SK-N-SH (cell line): ENCODE measurements at regions not wholly inside any gene's neighbourhood (a gene's known extent, or its start where the extent isn't known, plus 50 kb on each side); places are given as distances from the start of the nearest gene placed in this dataset.

ENCODE experiments used
- CTCF ChIA-PET: fragments of 300-600, 350-600 bp; formaldehyde crosslinking; extraction: SDS; loops from one replicate; lab custom pipeline; 2021; lab: Yijun Ruan, JAX
- POLR2A ChIA-PET: fragments of 350-600 bp; sonication (Branson Sonifier 250); formaldehyde crosslinking; extraction: SDS; loops from one replicate; lab custom pipeline; 2020; ENCODE audit warnings: antibody characterized with exemption, inconsistent platforms; lab: Yijun Ruan, JAX
- DNase-seq: peaks from one replicate; pipeline ENCODE4 v3.0.0; 2012
- H2AFZ ChIP-seq: fragments of 200-600 bp; sonication (generic); 2 replicates; pipeline ENCODE4 v1.8.1; 2016; ENCODE audit warnings: antibody characterized with exemption, mild to moderate bottlenecking, low read depth
- H3F3A ChIP-seq: fragments of 200-600 bp; sonication (generic); replicated peaks from 2 replicates; pipeline ENCODE3; 2016; ENCODE audit warnings: antibody characterized with exemption, mild to moderate bottlenecking; ENCODE audit not compliant: insufficient read depth
- H3K27ac ChIP-seq, 2 experiments: fragments of 200-500 bp in 1 of 2; fragments of 200-600 bp in 1 of 2; sonication (Bioruptor generic) in 1 of 2; sonication (generic), shearing (Covaris generic) in 1 of 2; 2 replicates each; pipeline versions ENCODE4 v1.5.1 to v1.6.1; 2014 to 2016; ENCODE audit warnings: low read depth in 2 of 2, inconsistent platforms in 1 of 2, low read length in 1 of 2, mild to moderate bottlenecking in 1 of 2, mixed read lengths in 1 of 2
- H3K27me3 ChIP-seq: fragments of 200-600 bp; sonication (generic), shearing (Covaris generic); 2 replicates; pipeline ENCODE4 v1.6.1; 2016; ENCODE audit warnings: mixed run types; ENCODE audit not compliant: insufficient read depth
- H3K36me3 ChIP-seq, 2 experiments: fragments of 200-500 bp in 1 of 2; fragments of 200-600 bp in 1 of 2; sonication (Bioruptor generic) in 1 of 2; sonication (generic) in 1 of 2; replicated peaks in 1 of 2; 2 replicates each; pipeline versions ENCODE3 to v1.5.1; 2014 to 2016; ENCODE audit warnings: low read length in 1 of 2, mild to moderate bottlenecking in 1 of 2; ENCODE audit not compliant: insufficient read depth in 2 of 2, control insufficient read depth in 1 of 2
- H3K4me1 ChIP-seq, 2 experiments: fragments of 200-500 bp in 1 of 2; fragments of 200-600 bp in 1 of 2; sonication (Bioruptor generic) in 1 of 2; sonication (generic), shearing (Covaris generic) in 1 of 2; 2 replicates each; pipeline versions ENCODE4 v1.5.1 to v1.6.1; 2014 to 2016; ENCODE audit warnings: low read depth in 1 of 2, low read length in 1 of 2, mixed run types in 1 of 2; ENCODE audit not compliant: insufficient read depth in 2 of 2, control insufficient read depth in 1 of 2
- H3K4me2 ChIP-seq: fragments of 200-600 bp; sonication (generic), shearing (Covaris generic); 2 replicates; pipeline ENCODE4 v1.6.1; 2017; ENCODE audit warnings: mixed run types
- H3K4me3 ChIP-seq, 2 experiments: fragments of 200-500 bp in 1 of 2; fragments of 200-600 bp in 1 of 2; sonication (Bioruptor generic) in 1 of 2; sonication (generic), shearing (Covaris generic) in 1 of 2; 2 replicates each; pipeline versions ENCODE4 v1.5.1 to v1.8.1; 2014 to 2016; ENCODE audit warnings: low read depth in 2 of 2, inconsistent platforms in 1 of 2, low read length in 1 of 2, mild to moderate bottlenecking in 1 of 2, mixed read lengths in 1 of 2, moderate library complexity in 1 of 2
- H3K79me2 ChIP-seq: fragments of 200-600 bp; sonication (generic); 2 replicates; pipeline ENCODE4 v1.8.1; 2017; ENCODE audit warnings: mild to moderate bottlenecking; ENCODE audit not compliant: insufficient read depth
- H3K9ac ChIP-seq: fragments of 200-600 bp; sonication (generic); 2 replicates; pipeline ENCODE4 v1.6.1; 2017; ENCODE audit warnings: mixed run types
- H3K9me2 ChIP-seq: fragments of 200-600 bp; sonication (generic); 2 replicates; pipeline ENCODE4 v1.6.1; 2017; ENCODE audit warnings: mixed run types
- H3K9me3 ChIP-seq: fragments of 200-600 bp; sonication (generic); 2 replicates; pipeline ENCODE4 v1.6.1; 2017; ENCODE audit warnings: mixed run types, mild to moderate bottlenecking, moderate library complexity
- H4K20me1 ChIP-seq: fragments of 200-600 bp; sonication (generic); 2 replicates; pipeline ENCODE4 v1.6.1; 2017; ENCODE audit warnings: mild to moderate bottlenecking, mixed run types; ENCODE audit not compliant: insufficient read depth
- CHD2 ChIP-seq: fragments of 150-350 bp; IDR thresholded peaks from 2 replicates; pipeline ENCODE4 v1.6.1; 2018; ENCODE audit warnings: low read length; ENCODE audit not compliant: partially characterized antibody
- EZH2phosphoT487 ChIP-seq: fragments of 200-600 bp; sonication (generic); IDR thresholded peaks from 2 replicates; pipeline ENCODE4 v1.6.1; 2017; ENCODE audit warnings: low read depth, mixed run types, mild to moderate bottlenecking, antibody characterized with exemption, moderate library complexity, borderline replicate concordance
- JUND ChIP-seq: IDR thresholded peaks from 2 replicates; pipeline ENCODE4 v1.4.0; 2012
- MAX ChIP-seq: IDR thresholded peaks from 2 replicates; pipeline ENCODE4 v1.4.0; 2012; ENCODE audit warnings: low read depth
- MEF2A ChIP-seq: IDR thresholded peaks from 2 replicates; pipeline ENCODE4 v1.4.0; 2012; ENCODE audit warnings: low read depth, borderline replicate concordance
- MXI1 ChIP-seq: IDR thresholded peaks from 2 replicates; pipeline ENCODE4 v1.6.1; 2012; ENCODE audit warnings: mild to moderate bottlenecking, low read depth, low read length, improper control_type of control experiment
- NFIC ChIP-seq: IDR thresholded peaks from 2 replicates; pipeline ENCODE4 v1.4.0; 2012; ENCODE audit warnings: borderline replicate concordance
- PBX3 ChIP-seq: IDR thresholded peaks from 2 replicates; pipeline ENCODE4; 2012
- REST ChIP-seq: IDR thresholded peaks from 2 replicates; pipeline ENCODE4 v1.6.1; 2012; ENCODE audit warnings: mild to moderate bottlenecking, low read depth, low read length, moderate library complexity
- RFX5 ChIP-seq: IDR thresholded peaks from 2 replicates; pipeline ENCODE4 v1.6.1; 2012; ENCODE audit warnings: mild to moderate bottlenecking, improper control_type of control experiment, low read length
- RXRA ChIP-seq: IDR thresholded peaks from 2 replicates; pipeline ENCODE4 v1.4.0; 2012; ENCODE audit warnings: low read depth, mild to moderate bottlenecking, borderline replicate concordance
- TAF1 ChIP-seq: IDR thresholded peaks from 2 replicates; pipeline ENCODE4 v1.6.1; 2012; ENCODE audit warnings: low read depth, mild to moderate bottlenecking, low read length, moderate library complexity, borderline replicate concordance
- USF1 ChIP-seq: IDR thresholded peaks from 2 replicates; pipeline ENCODE4 v1.4.0; 2012; ENCODE audit warnings: low read depth, borderline replicate concordance
- USF2 ChIP-seq: fragments of 150-350 bp; IDR thresholded peaks from 2 replicates; pipeline ENCODE4 v1.6.1; 2017; ENCODE audit warnings: antibody characterized with exemption, low read length, low read depth, borderline replicate concordance
- WGBS: methylation state at CpG from one replicate; pipeline ENCODE4 v1.1.6; 2017; ENCODE audit warnings: low lambda C conversion rate; 5-methylcytosine and 5-hydroxymethylcytosine counted together

- no peak for TF ChIP-seq USF1
Measured at GRCh38 chr7:35748371-35748770, 52.5 kb upstream of the SEPTIN7 start (continued).

- ChIA-PET POLR2A (no interaction called here), CTCF (interaction anchor here (1.2 kb wide), 1 partner anchor 40 kb away, joined by 3 read pairs; no protein-coding TSS in a partner anchor)
- Histone ChIP-seq H3K9ac (no peak overlapping the region), H3K36me3 (no peaks in the 10 kb centered on the region), H3K27me3 (no peaks in the 10 kb centered on the region), H3K9me3 (no peaks in the 10 kb centered on the region), H3F3A (peaks cover 32% of the 10 kb centered on the region), H3K9me2 (no peaks in the 10 kb centered on the region), H3K4me3 (no peak overlapping the region), H3K4me1 (peaks cover 17 to 35% of the 10 kb centered on the region in 2 experiments; a peak in 3 of 4 replicates), H3K4me2 (no peak overlapping the region), H2AFZ (no peak overlapping the region), H3K27ac (no peak overlapping the region), H3K79me2 (no peaks in the 10 kb centered on the region), H4K20me1 (no peaks in the 10 kb centered on the region)
- no peak for TF ChIP-seq RXRA
- no peak for TF ChIP-seq NFIC
- no peak for TF ChIP-seq PBX3
- TF ChIP-seq TAF1 = no peak
- TF ChIP-seq REST = no peak
- no peak for TF ChIP-seq USF2
- no peak for TF ChIP-seq JUND
- TF ChIP-seq EZH2phosphoT487 = no peak
- no peak for TF ChIP-seq MAX
- TF ChIP-seq MXI1 = no peak
- no peak for TF ChIP-seq CHD2
- no peak for TF ChIP-seq MEF2A
- TF ChIP-seq RFX5 = no peak
- no peak for DNase-seq
- WGBS = 70% methylated on average over 2 of the region's 2 CpGs
Measured at GRCh38 chr7:35749556-35749955, 51.3 kb upstream of the SEPTIN7 start.
